Bronchial epithelial cell (primary cell): ENCODE measurements at regions not wholly inside any gene's neighbourhood (a gene's known extent, or its start where the extent isn't known, plus 50 kb on each side); places are given as distances from the start of the nearest gene placed in this dataset.
"Not testable (repeated sequence)": the region's sequence is repeated elsewhere in the genome, so short reads cannot be mapped to it uniquely, and the experiment has no call there.

Experiments
- DNase-seq: peaks from one replicate; pipeline ENCODE4 v3.0.0-alpha.2; 2010; ENCODE audit warnings: low read depth
- FAIRE-seq: peaks from 2 replicates; lab custom pipeline; 2011; peaks lifted over from hg19 to GRCh38; lab: Jason Lieb, UNC
- H3K27me3 ChIP-seq: 2 replicates; pipeline ENCODE4 v1.5.1; 2011; ENCODE audit warnings: low read length; ENCODE audit not compliant: control insufficient read depth, insufficient read depth
- H3K36me3 ChIP-seq: 2 replicates; pipeline ENCODE4 v1.5.1; 2011; ENCODE audit warnings: low read length; ENCODE audit not compliant: control insufficient read depth, insufficient read depth
- H3K4me3 ChIP-seq: 2 replicates; pipeline ENCODE4 v1.5.1; 2011; ENCODE audit warnings: mild to moderate bottlenecking, low read depth, low read length, control low read depth
- TF ChIP-seq, protein P1 (sequence below): IDR thresholded peaks from 2 replicates; pipeline ENCODE4 v1.5.1; 2011; ENCODE audit warnings: mild to moderate bottlenecking, moderate library complexity, low read length, control low read depth, inconsistent platforms; ENCODE audit not compliant: insufficient read depth, severe bottlenecking

GRCh38 chr3:194880940-194881925, 195.6 kb downstream of the FAM43A start:
- FAIRE-seq (no peak), DNase-seq (no peak)
- no peak overlapping the region for H3K4me3 ChIP-seq
- no peaks in the 10 kb centered on the region for H3K36me3 ChIP-seq
- TF ChIP-seq, protein P1, sequence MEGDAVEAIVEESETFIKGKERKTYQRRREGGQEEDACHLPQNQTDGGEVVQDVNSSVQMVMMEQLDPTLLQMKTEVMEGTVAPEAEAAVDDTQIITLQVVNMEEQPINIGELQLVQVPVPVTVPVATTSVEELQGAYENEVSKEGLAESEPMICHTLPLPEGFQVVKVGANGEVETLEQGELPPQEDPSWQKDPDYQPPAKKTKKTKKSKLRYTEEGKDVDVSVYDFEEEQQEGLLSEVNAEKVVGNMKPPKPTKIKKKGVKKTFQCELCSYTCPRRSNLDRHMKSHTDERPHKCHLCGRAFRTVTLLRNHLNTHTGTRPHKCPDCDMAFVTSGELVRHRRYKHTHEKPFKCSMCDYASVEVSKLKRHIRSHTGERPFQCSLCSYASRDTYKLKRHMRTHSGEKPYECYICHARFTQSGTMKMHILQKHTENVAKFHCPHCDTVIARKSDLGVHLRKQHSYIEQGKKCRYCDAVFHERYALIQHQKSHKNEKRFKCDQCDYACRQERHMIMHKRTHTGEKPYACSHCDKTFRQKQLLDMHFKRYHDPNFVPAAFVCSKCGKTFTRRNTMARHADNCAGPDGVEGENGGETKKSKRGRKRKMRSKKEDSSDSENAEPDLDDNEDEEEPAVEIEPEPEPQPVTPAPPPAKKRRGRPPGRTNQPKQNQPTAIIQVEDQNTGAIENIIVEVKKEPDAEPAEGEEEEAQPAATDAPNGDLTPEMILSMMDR, result no peak
- no peaks in the 10 kb centered on the region for H3K27me3 ChIP-seq

GRCh38 chr3:194884649-194885315, 199.1 kb downstream of the FAM43A start:
- TF ChIP-seq, protein P1, result no peak
- Histone ChIP-seq H3K36me3 (no peaks in the 10 kb centered on the region), H3K4me3 (no peak overlapping the region), H3K27me3 (no peaks in the 10 kb centered on the region)
- FAIRE-seq, result no peak
- no peak for DNase-seq

DNA sequence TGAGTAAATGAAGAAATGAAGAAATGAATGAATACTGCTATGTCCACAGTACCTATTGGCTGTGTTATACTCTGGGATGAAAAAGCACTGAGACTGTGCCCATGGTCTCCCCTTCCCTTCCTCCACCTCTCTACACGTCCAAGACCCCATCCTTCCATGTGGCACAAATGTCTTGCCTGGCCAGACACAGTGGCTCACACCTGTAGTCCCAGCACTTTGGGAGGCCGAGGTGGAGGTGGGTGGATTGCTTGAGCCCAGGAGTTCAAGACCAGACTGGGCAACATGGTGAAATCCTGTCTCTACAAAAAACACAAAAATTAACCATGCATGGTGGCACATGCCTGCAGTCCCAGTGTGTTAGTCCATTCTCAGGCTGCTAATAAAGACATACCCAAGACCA, 200.1 kb downstream of the FAM43A start:
- no peaks in the 10 kb centered on the region for H3K27me3 ChIP-seq
- H3K36me3 ChIP-seq, result no peaks in the 10 kb centered on the region
- TF ChIP-seq, protein P1, result no peak
- FAIRE-seq (no peak), DNase-seq (no peak)
- H3K4me3 ChIP-seq, result no peak overlapping the region

DNA sequence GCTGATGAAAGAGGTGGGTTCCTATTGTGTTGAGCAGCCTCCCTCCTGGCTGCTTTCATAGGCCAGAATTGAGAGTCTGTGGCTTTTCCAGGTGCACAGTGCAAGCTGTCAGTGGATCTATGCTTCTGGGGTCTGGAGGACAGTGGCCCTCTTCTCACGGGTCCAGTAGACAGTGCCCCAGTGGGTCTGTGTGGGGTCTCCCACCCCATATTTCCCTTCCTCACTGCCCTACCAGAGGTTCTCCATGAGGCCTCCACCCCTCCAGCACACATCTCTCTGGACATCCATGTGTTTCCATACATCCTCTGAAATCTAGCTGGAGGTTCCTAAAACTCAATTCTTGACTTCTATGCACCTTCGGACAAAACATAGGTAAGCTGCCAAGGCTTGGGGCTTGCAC, 201.2 kb downstream of the FAM43A start:
- TF ChIP-seq, protein P1, result no peak
- Histone ChIP-seq H3K4me3 (no peak overlapping the region), H3K36me3 (no peaks in the 10 kb centered on the region), H3K27me3 (no peaks in the 10 kb centered on the region)
- DNase-seq, result no peak
- no peak for FAIRE-seq

DNA sequence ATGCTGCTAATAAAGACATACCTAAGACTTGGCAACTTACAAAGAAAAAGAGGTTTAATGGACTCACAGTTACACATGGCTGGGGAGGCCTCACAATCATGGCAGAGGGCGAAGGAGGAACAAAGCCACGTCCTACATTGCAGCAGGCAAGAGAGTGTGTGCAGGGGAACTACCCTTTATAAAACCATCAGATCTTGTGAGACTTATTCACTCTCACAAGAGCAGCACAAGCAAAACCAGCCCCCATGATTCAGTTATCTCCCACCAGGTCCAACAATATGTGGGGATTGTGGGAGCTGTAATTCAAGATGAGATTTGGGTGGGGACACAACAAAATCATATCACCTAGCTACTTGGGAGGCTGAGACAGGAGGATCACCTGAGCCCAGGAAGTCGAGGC, 202.4 kb downstream of the FAM43A start:
- H3K36me3 ChIP-seq, H3K4me3 ChIP-seq, FAIRE-seq, DNase-seq, H3K27me3 ChIP-seq: not testable (repeated sequence)

- no peaks in the 10 kb centered on the region for H3K36me3 ChIP-seq
- DNase-seq, result no peak
- no peaks in the 10 kb centered on the region for H3K27me3 ChIP-seq
- no peak for FAIRE-seq
- H3K4me3 ChIP-seq, result no peak overlapping the region
- TF ChIP-seq, protein P1, result no peak
Observed at GRCh38 chr3:194888916-194889315, 203.2 kb downstream of the FAM43A start.
